ENCODE measurements at regions not wholly inside any gene's neighbourhood (a gene's known extent, or its start where the extent isn't known, plus 50 kb on each side); places are given as distances from the start of the nearest gene placed in this dataset.

GRCh38 chr13:44068169-44068568 is 188.5 kb downstream of the LACC1 start:
- TF ChIP-seq, protein P1, sequence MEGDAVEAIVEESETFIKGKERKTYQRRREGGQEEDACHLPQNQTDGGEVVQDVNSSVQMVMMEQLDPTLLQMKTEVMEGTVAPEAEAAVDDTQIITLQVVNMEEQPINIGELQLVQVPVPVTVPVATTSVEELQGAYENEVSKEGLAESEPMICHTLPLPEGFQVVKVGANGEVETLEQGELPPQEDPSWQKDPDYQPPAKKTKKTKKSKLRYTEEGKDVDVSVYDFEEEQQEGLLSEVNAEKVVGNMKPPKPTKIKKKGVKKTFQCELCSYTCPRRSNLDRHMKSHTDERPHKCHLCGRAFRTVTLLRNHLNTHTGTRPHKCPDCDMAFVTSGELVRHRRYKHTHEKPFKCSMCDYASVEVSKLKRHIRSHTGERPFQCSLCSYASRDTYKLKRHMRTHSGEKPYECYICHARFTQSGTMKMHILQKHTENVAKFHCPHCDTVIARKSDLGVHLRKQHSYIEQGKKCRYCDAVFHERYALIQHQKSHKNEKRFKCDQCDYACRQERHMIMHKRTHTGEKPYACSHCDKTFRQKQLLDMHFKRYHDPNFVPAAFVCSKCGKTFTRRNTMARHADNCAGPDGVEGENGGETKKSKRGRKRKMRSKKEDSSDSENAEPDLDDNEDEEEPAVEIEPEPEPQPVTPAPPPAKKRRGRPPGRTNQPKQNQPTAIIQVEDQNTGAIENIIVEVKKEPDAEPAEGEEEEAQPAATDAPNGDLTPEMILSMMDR (IDR thresholded peaks at IDR 0.05 in 2 of 3, conservative IDR thresholded peaks at IDR 0.05 in 1 of 3; ENCODE audit: control insufficient read depth in 2 of 3, extremely low read depth in 1 of 3, insufficient read depth in 1 of 3, low read depth in 3 of 3, low read length in 3 of 3) = no peak
- TF ChIP-seq BHLHE40 (IDR thresholded peaks at IDR 0.05; ENCODE audit: borderline replicate concordance in 1 of 2, low read depth in 2 of 2, low read length in 1 of 2) (no peak), CHD2 (IDR thresholded peaks at IDR 0.05; ENCODE audit: borderline replicate concordance, low read depth, low read length) (no peak), SIX5 (IDR thresholded peaks at IDR 0.05; ENCODE audit: low read depth, low read length, severe bottlenecking) (no peak), MTA2 (IDR thresholded peaks at IDR 0.05; ENCODE audit: low read depth) (no peak), ZBTB4 (CRISPR knock-in tag; IDR thresholded peaks at IDR 0.05) (no peak), BCL11A (IDR thresholded peaks at IDR 0.05; ENCODE audit: low read depth, low read length) (no peak), ZZZ3 (IDR thresholded peaks at IDR 0.05; ENCODE audit: control insufficient read depth, insufficient read length, low read depth) (no peak)
- TF ChIP-seq, protein P2, sequence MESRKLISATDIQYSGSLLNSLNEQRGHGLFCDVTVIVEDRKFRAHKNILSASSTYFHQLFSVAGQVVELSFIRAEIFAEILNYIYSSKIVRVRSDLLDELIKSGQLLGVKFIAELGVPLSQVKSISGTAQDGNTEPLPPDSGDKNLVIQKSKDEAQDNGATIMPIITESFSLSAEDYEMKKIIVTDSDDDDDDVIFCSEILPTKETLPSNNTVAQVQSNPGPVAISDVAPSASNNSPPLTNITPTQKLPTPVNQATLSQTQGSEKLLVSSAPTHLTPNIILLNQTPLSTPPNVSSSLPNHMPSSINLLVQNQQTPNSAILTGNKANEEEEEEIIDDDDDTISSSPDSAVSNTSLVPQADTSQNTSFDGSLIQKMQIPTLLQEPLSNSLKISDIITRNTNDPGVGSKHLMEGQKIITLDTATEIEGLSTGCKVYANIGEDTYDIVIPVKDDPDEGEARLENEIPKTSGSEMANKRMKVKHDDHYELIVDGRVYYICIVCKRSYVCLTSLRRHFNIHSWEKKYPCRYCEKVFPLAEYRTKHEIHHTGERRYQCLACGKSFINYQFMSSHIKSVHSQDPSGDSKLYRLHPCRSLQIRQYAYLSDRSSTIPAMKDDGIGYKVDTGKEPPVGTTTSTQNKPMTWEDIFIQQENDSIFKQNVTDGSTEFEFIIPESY (IDR thresholded peaks at IDR 0.05) = no peak

Measured in GM12878 (cell line).